HepG2 (cell line): ENCODE measurements at regions not wholly inside any gene's neighbourhood (a gene's known extent, or its start where the extent isn't known, plus 50 kb on each side); places are given as distances from the start of the nearest gene placed in this dataset.

Experiments used
- AGO2 ChIP-seq: fragments of 200-400 bp; formaldehyde crosslinking; optimal IDR thresholded peaks from 2 replicates; pipeline ENCODE3; 2017; ENCODE audit warnings: mild to moderate bottlenecking, low read depth, low read length, moderate library complexity
- AHR ChIP-seq: IDR thresholded peaks from 2 replicates; pipeline ENCODE4 v1.6.1; 2018; ENCODE audit warnings: missing genetic modification reagents, missing compliant biosample characterization
- BCL6 ChIP-seq: IDR thresholded peaks from 2 replicates; pipeline ENCODE4 v1.6.1; 2016; ENCODE audit warnings: missing genetic modification reagents, missing compliant biosample characterization
- CBX1 ChIP-seq: IDR thresholded peaks from one replicate; pipeline ENCODE4 v1.6.1; 2016; ENCODE audit warnings: antibody characterized with exemption, low read depth
- MTERF4 ChIP-seq: sonication (generic); formaldehyde crosslinking; IDR thresholded peaks from 2 replicates; pipeline ENCODE4 v1.8.0; 2023; ENCODE audit warnings: mild to moderate bottlenecking, missing genetic modification reagents
- NAIF1 ChIP-seq: sonication (generic); formaldehyde crosslinking; IDR thresholded peaks from 2 replicates; pipeline ENCODE4 v1.5.0; 2020; ENCODE audit warnings: mild to moderate bottlenecking, missing genetic modification reagents, borderline replicate concordance
- PPARG ChIP-seq: conservative IDR thresholded peaks from 2 replicates; pipeline ENCODE4 v1.6.1; 2016; ENCODE audit warnings: missing biosample characterization, missing genetic modification reagents
- RBM22 ChIP-seq: fragments of 200-400 bp; formaldehyde crosslinking; optimal IDR thresholded peaks from 2 replicates; pipeline ENCODE3; 2017; ENCODE audit warnings: mild to moderate bottlenecking, low read length, moderate library complexity
- RCOR2 ChIP-seq: IDR thresholded peaks from 2 replicates; pipeline ENCODE4 v1.6.1; 2016; ENCODE audit warnings: missing biosample characterization, missing genetic modification reagents
- RXRB ChIP-seq: IDR thresholded peaks from 2 replicates; pipeline ENCODE4 v1.6.1; 2016; ENCODE audit warnings: borderline replicate concordance, missing genetic modification reagents, missing compliant biosample characterization
- SIN3B ChIP-seq: fragments of 150-350 bp; IDR thresholded peaks from 2 replicates; pipeline ENCODE4 v1.6.1; 2014; ENCODE audit warnings: low read length
- SOX13 ChIP-seq, 3 experiments: fragments of 450-650 bp in 1 of 3; sonication (generic) in 1 of 3; formaldehyde crosslinking in 1 of 3; IDR thresholded peaks in 2 of 3; conservative IDR thresholded peaks in 1 of 3; 2 replicates each; pipeline versions ENCODE4 v1.5.0 to v1.6.1; 2016 to 2020; ENCODE audit warnings: antibody characterized with exemption in 1 of 3, mild to moderate bottlenecking in 1 of 3, missing compliant biosample characterization in 1 of 3, missing genetic modification reagents in 1 of 3, moderate library complexity in 1 of 3
- THRA ChIP-seq: sonication (generic); formaldehyde crosslinking; IDR thresholded peaks from 2 replicates; pipeline ENCODE4 v1.4.0; 2020; ENCODE audit warnings: missing genetic modification reagents, borderline replicate concordance
- ZFP36L2 ChIP-seq: sonication (generic); formaldehyde crosslinking; IDR thresholded peaks from 2 replicates; pipeline ENCODE4 v1.4.0; 2020; ENCODE audit warnings: missing genetic modification reagents
- ZMAT3 ChIP-seq: sonication (generic); formaldehyde crosslinking; conservative IDR thresholded peaks from 2 replicates; pipeline ENCODE4 v1.7.0; 2021; ENCODE audit warnings: missing genetic modification reagents
- ZNF10 ChIP-seq: sonication (generic); formaldehyde crosslinking; IDR thresholded peaks from 2 replicates; pipeline ENCODE4 v1.4.0; 2020; ENCODE audit warnings: mild to moderate bottlenecking, low read depth, missing genetic modification reagents, borderline replicate concordance
- ZNF274 ChIP-seq: sonication (generic); formaldehyde crosslinking; IDR thresholded peaks from 2 replicates; pipeline ENCODE4 v1.5.1; 2020; ENCODE audit warnings: mild to moderate bottlenecking, missing genetic modification reagents
- ZNF318 ChIP-seq: sonication (generic); formaldehyde crosslinking; IDR thresholded peaks from 2 replicates; pipeline ENCODE4 v1.4.0; 2020; ENCODE audit warnings: mild to moderate bottlenecking, missing genetic modification reagents
- ZNF446 ChIP-seq: sonication (generic); formaldehyde crosslinking; IDR thresholded peaks from 2 replicates; pipeline ENCODE4 v1.5.0; 2020; ENCODE audit warnings: mild to moderate bottlenecking, missing genetic modification reagents
- ZNF510 ChIP-seq: sonication (generic); formaldehyde crosslinking; IDR thresholded peaks from 2 replicates; pipeline ENCODE4 v1.4.0; 2020; ENCODE audit warnings: low read depth, mild to moderate bottlenecking, missing genetic modification reagents
- ZNF841 ChIP-seq: sonication (generic); formaldehyde crosslinking; IDR thresholded peaks from 2 replicates; pipeline ENCODE4 v1.8.1; 2023; ENCODE audit warnings: missing genetic modification reagents, borderline replicate concordance
- ZSCAN12 ChIP-seq: sonication (generic); formaldehyde crosslinking; IDR thresholded peaks from 2 replicates; pipeline ENCODE4 v1.9.0; 2021; ENCODE audit warnings: mild to moderate bottlenecking, missing genetic modification reagents

GRCh38 chr12:60168441-60168840, 572.6 kb downstream of the SLC16A7 start (continued):
- TF ChIP-seq NAIF1 (CRISPR knock-in tag) (no peak), PPARG (CRISPR knock-in tag) (0 out of 2 replicates have a peak, but pooled peaks have one; percentile 25), BCL6 (0 out of 2 replicates have a peak, but pooled peaks have one; percentile 8), ZSCAN12 (CRISPR knock-in tag) (no peak), MTERF4 (CRISPR knock-in tag) (no peak), THRA (CRISPR knock-in tag) (no peak), ZNF841 (CRISPR knock-in tag) (no peak), ZNF510 (no peak), ZMAT3 (no peak), CBX1 (no peak), AGO2 (no peak), SIN3B (no peak), RXRB (CRISPR knock-in tag) (peak; percentile 13; the same call in 1 of the 2 replicates), RBM22 (no peak), ZNF318 (CRISPR knock-in tag) (no peak), ZFP36L2 (CRISPR knock-in tag) (no peak), ZNF10 (CRISPR knock-in tag) (no peak), AHR (CRISPR knock-in tag) (no peak), RCOR2 (CRISPR knock-in tag) (no peak), ZNF274 (no peak), SOX13 (IDR thresholded peaks at IDR 0.05) (no peak), SOX13 (CRISPR knock-in tag; conservative IDR thresholded peaks at IDR 0.05 in 1 of 2, IDR thresholded peaks at IDR 0.05 in 1 of 2) (peak in 1 of 2 experiments; percentile 62; a peak in 2 of 4 replicates), ZNF446 (CRISPR knock-in tag) (no peak)
